IMR-90 (cell line): ENCODE measurements at regions not wholly inside any gene's neighbourhood (a gene's known extent, or its start where the extent isn't known, plus 50 kb on each side); places are given as distances from the start of the nearest gene placed in this dataset.

ENCODE experiments used
- CEBPB ChIP-seq: IDR thresholded peaks from 2 replicates; pipeline ENCODE4 v1.6.1; 2012; ENCODE audit warnings: low read depth, low read length, improper control_type of control experiment
- CTCF ChIP-seq: conservative IDR thresholded peaks from 2 replicates; pipeline ENCODE4 v1.5.1; 2012; ENCODE audit warnings: mild to moderate bottlenecking, low read depth, low read length, improper control_type of control experiment
- MAFK ChIP-seq: IDR thresholded peaks from 2 replicates; pipeline ENCODE4 v1.6.1; 2012; ENCODE audit warnings: low read depth, low read length, improper control_type of control experiment
- MAZ ChIP-seq: IDR thresholded peaks from 2 replicates; pipeline ENCODE4 v1.6.1; 2012; ENCODE audit warnings: low read depth, mild to moderate bottlenecking, low read length, improper control_type of control experiment, moderate library complexity, borderline replicate concordance
- RCOR1 ChIP-seq: IDR thresholded peaks from 2 replicates; pipeline ENCODE4 v1.6.1; 2012; ENCODE audit warnings: mild to moderate bottlenecking, low read length, improper control_type of control experiment; ENCODE audit not compliant: insufficient replicate concordance

GRCh38 chr18:70442933-70443332, 154.1 kb downstream of the SOCS6 start:
- TF ChIP-seq MAZ: no peak
- TF ChIP-seq CTCF: no peak
- peak; percentile 18 for TF ChIP-seq RCOR1
- TF ChIP-seq MAFK: no peak
- TF ChIP-seq CEBPB: no peak
